HEK293T (cell line): ENCODE measurements at regions not wholly inside any gene's neighbourhood (a gene's known extent, or its start where the extent isn't known, plus 50 kb on each side); places are given as distances from the start of the nearest gene placed in this dataset.

ENCODE experiments used
- CTCF ChIA-PET: fragments of 350-600 bp; formaldehyde crosslinking; extraction: SDS; loops from one replicate; lab custom pipeline; 2021; ENCODE audit warnings: antibody characterized with exemption, inconsistent platforms; lab: Yijun Ruan, JAX
- POLR2A ChIA-PET: fragments of 350-600 bp; formaldehyde crosslinking; extraction: SDS; loops from one replicate; lab custom pipeline; 2020; ENCODE audit warnings: antibody characterized with exemption, inconsistent platforms; lab: Yijun Ruan, JAX
- DNase-seq: peaks from one replicate; pipeline ENCODE4 v3.0.0; 2012; ENCODE audit warnings: mixed read lengths; ENCODE audit errors: extremely low spot score
- ARNT ChIP-seq: fragments of 450-650 bp; IDR thresholded peaks from 2 replicates; pipeline ENCODE4 v1.6.1; 2017; ENCODE audit warnings: mild to moderate bottlenecking
- BHLHE40 ChIP-seq: fragments of 450-650 bp; IDR thresholded peaks from 2 replicates; pipeline ENCODE4 v1.6.1; 2016; ENCODE audit warnings: mild to moderate bottlenecking, moderate library complexity, borderline replicate concordance
- CTBP1 ChIP-seq: fragments of 450-650 bp; IDR thresholded peaks from 2 replicates; pipeline ENCODE4 v1.6.1; 2016; ENCODE audit warnings: borderline replicate concordance
- ELF4 ChIP-seq: fragments of 450-650 bp; IDR thresholded peaks from 2 replicates; pipeline ENCODE4 v1.6.1; 2017; ENCODE audit warnings: antibody characterized with exemption
- FOXA1 ChIP-seq: fragments of 450-650 bp; IDR thresholded peaks from 2 replicates; pipeline ENCODE4 v1.6.1; 2016; ENCODE audit warnings: mild to moderate bottlenecking
- FOXK2 ChIP-seq: fragments of 450-650 bp; IDR thresholded peaks from 2 replicates; pipeline ENCODE4 v1.6.1; 2016; ENCODE audit warnings: mild to moderate bottlenecking
- FOXM1 ChIP-seq: fragments of 450-650 bp; IDR thresholded peaks from 2 replicates; pipeline ENCODE4 v1.6.1; 2017; ENCODE audit warnings: mild to moderate bottlenecking, borderline replicate concordance
- HDGF ChIP-seq: fragments of 450-650 bp; IDR thresholded peaks from 2 replicates; pipeline ENCODE4 v1.6.1; 2017; ENCODE audit warnings: antibody characterized with exemption, borderline replicate concordance
- L3MBTL2 ChIP-seq: fragments of 450-650 bp; conservative IDR thresholded peaks from 2 replicates; pipeline ENCODE4 v1.6.1; 2016; ENCODE audit warnings: mild to moderate bottlenecking
- LEF1 ChIP-seq: fragments of 450-650 bp; IDR thresholded peaks from 2 replicates; pipeline ENCODE4 v1.6.1; 2017; ENCODE audit warnings: mild to moderate bottlenecking, borderline replicate concordance
- NFRKB ChIP-seq: fragments of 450-650 bp; IDR thresholded peaks from 2 replicates; pipeline ENCODE4 v1.6.1; 2016; ENCODE audit warnings: mild to moderate bottlenecking, moderate library complexity
- PKNOX1 ChIP-seq: fragments of 450-650 bp; IDR thresholded peaks from 2 replicates; pipeline ENCODE4 v1.6.1; 2016
- SP1 ChIP-seq: fragments of 450-650 bp; IDR thresholded peaks from 2 replicates; pipeline ENCODE4 v1.6.1; 2017
- SUZ12 ChIP-seq: fragments of 450-650 bp; IDR thresholded peaks from 2 replicates; pipeline ENCODE4 v1.6.1; 2016; ENCODE audit warnings: mild to moderate bottlenecking
- TARDBP ChIP-seq: fragments of 450-650 bp; IDR thresholded peaks from 2 replicates; pipeline ENCODE4 v1.6.1; 2016
- ZNF384 ChIP-seq: fragments of 450-650 bp; IDR thresholded peaks from 2 replicates; pipeline ENCODE4 v1.6.1; 2016

GRCh38 chr6:155889410-155889809 is 433.8 kb upstream of the NOX3 start:
- ChIA-PET CTCF (no interaction called here), POLR2A (no interaction called here)
- no peak for DNase-seq
- TF ChIP-seq ZNF384 (no peak), L3MBTL2 (no peak), FOXA1 (no peak), LEF1 (no peak), CTBP1 (no peak), ARNT (no peak), FOXK2 (no peak), NFRKB (no peak), PKNOX1 (no peak), SP1 (no peak)

DNA sequence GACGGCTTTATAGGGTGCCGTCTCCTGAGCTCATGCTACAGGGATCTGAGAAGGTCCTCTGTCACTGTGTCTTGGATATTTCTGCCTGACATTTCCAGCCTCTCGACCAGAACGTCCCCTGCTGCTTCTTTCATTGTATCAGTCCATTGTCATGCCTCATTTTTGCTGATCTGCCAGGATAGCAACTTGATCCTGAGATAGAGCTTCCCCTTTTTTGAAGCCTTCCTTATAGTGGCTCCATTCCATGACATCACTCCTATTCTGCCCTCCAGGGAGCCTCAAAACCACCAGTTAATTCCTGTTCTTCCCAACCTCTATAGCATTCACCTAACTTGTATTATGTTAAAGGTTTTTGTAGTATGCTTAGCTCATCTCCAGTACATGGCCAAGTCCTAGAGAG is 431.8 kb upstream of the NOX3 start:
- POLR2A ChIA-PET = no interaction called here
- CTCF ChIA-PET = no interaction called here
- TF ChIP-seq ZNF384 (no peak), HDGF (no peak)
- DNase-seq = no peak

DNA sequence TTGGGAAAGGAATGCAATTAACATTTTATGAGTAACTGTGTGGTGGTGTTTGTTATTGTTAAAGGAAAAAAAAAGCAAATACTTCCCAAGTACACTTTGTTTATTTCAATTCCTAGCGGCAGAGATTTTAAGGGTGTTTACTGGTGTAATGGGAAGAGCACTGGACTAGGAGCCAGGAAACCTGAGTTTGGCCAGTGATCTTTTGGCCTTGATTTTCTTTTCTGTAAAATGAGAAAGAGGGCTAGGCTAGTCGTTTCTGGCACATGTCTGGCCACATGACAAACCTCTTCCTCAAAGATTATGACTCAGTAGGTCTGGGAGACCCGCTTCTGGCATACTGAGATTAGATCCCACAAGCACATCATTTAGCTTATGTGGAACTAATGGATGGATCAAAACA is 428.1 kb upstream of the NOX3 start:
- no peak for DNase-seq
- CTCF ChIA-PET = no interaction called here
- no peak for TF ChIP-seq NFRKB
- no peak for TF ChIP-seq ELF4
- no peak for TF ChIP-seq HDGF
- TF ChIP-seq ARNT = no peak
- TF ChIP-seq ZNF384 = no peak
- TF ChIP-seq SUZ12 = no peak
- no peak for TF ChIP-seq SP1
- no peak for TF ChIP-seq BHLHE40
- no peak for TF ChIP-seq L3MBTL2
- TF ChIP-seq LEF1 = no peak
- no peak for TF ChIP-seq FOXA1
- TF ChIP-seq CTBP1 = no peak
- no peak for TF ChIP-seq PKNOX1
- no peak for TF ChIP-seq FOXK2
- no peak for TF ChIP-seq FOXM1
- no peak for TF ChIP-seq TARDBP

GRCh38 chr6:155883334-155883731 is 427.7 kb upstream of the NOX3 start:
- POLR2A ChIA-PET = no interaction called here
- no peak for TF ChIP-seq PKNOX1
- no peak for TF ChIP-seq FOXM1
- no peak for TF ChIP-seq BHLHE40
- no peak for TF ChIP-seq SP1
- no peak for TF ChIP-seq ELF4
- no peak for TF ChIP-seq LEF1
- TF ChIP-seq L3MBTL2 = no peak
- CTCF ChIA-PET = no interaction called here
- DNase-seq = no peak

More for the DNA sequence above, 428.1 kb upstream of the NOX3 start:
- POLR2A ChIA-PET = no interaction called here

- no peak for TF ChIP-seq ZNF384
- no peak for TF ChIP-seq LEF1
- no peak for TF ChIP-seq TARDBP
- TF ChIP-seq CTBP1 = no peak
- no peak for TF ChIP-seq BHLHE40
- TF ChIP-seq SP1 = no peak
- no peak for TF ChIP-seq ARNT
- TF ChIP-seq ELF4 = no peak
- no peak for TF ChIP-seq FOXA1
- no peak for TF ChIP-seq SUZ12
- POLR2A ChIA-PET = no interaction called here
- no peak for DNase-seq
- CTCF ChIA-PET = no interaction called here
Measured at GRCh38 chr6:155882527-155883333, 427.1 kb upstream of the NOX3 start.

DNA sequence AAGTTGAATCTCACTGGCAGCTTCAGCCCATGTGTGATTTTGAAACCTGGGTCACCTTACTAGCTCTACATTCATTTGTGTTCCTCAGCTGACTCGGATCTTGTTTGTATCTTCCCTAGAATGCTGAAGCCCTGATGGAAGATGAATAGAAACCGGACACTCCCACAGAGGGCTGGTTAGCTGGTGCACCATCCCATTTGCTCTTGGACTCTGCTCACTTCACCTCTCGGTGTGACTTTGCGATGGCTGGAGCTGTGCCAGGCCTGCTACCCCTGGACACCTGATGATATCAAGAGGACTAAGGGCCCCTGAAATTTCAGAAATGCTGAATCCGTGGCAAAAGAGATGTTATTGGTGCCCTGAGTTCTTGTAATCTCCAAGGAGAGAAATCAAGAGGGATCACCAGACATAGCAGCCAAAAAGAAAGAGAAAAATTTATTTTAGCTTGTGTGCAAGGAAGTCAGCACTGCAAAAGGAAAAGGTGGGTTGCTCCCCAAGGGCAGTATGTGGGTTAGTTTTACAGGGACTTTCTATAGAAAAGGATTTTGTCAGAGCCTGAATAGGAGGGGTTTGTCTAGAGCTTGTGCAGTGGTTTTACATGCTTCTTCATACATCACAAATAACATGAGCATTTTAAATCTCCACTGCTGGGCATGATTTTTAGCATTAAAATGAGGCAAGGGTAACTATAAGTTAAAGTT is 426.3 kb upstream of the NOX3 start:
- POLR2A ChIA-PET = no interaction called here
- TF ChIP-seq FOXM1 (no peak), FOXK2 (no peak), SP1 (no peak), HDGF (no peak), CTBP1 (no peak), PKNOX1 (no peak), FOXA1 (no peak)
- DNase-seq = no peak
- CTCF ChIA-PET = no interaction called here
